ENCODE measurements at regions not wholly inside any gene's neighbourhood (a gene's known extent, or its start where the extent isn't known, plus 50 kb on each side); places are given as distances from the start of the nearest gene placed in this dataset.
A peak's percentile ranks its signal among the peaks of the same experiment; 100 is the strongest.

DNA sequence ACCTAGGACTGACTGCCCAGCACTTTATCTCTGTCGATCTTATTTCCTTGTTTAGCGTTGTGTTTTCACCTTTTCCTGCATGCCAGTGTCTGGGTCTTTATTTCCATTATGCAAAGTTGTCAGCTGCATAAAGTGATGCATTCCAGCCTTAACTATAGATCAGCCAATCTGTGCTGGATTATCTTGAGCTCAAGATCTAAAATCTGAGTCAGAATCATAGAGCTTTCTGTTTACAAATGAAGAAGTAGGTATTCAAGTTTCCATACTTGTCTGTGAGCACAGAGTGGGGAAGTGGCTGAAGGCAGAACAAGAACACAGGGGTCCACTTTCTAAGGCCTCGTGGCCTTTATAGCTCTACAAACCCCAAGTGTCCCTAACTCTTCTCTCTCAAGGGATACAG, 82.4 kb upstream of the PLCL2 start:
- intact Hi-C loops (cut with DNase I) = no loop called here

DNA sequence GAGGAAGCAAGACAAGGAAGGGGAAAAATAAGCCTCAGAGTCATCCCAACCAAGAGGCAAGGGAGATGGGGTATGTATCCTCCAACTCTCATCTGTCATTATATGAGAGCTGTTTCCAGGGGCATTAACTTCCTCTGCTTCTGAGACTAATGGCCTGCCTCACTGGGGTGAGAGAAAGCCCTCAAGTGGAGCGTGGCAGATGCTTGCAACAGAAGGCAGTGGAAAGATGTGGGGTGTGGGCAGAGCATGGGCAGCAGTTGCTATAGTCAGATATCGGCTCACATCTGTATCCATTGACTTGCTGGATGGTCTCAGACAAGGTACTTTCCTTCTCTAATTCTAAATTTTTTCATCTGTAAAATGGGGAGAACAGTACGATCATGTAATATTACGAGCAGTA, 81.7 kb upstream of the PLCL2 start:
- intact Hi-C loops (cut with DNase I) = no loop called here
- no peak for DNase-seq

More for the DNA sequence above, 82.4 kb upstream of the PLCL2 start:
- no peak for DNase-seq

- DNase-seq = no peak
- intact Hi-C loops (cut with DNase I) = no loop called here
Measured at GRCh38 chr3:16807391-16807790, 77.4 kb upstream of the PLCL2 start.

DNA sequence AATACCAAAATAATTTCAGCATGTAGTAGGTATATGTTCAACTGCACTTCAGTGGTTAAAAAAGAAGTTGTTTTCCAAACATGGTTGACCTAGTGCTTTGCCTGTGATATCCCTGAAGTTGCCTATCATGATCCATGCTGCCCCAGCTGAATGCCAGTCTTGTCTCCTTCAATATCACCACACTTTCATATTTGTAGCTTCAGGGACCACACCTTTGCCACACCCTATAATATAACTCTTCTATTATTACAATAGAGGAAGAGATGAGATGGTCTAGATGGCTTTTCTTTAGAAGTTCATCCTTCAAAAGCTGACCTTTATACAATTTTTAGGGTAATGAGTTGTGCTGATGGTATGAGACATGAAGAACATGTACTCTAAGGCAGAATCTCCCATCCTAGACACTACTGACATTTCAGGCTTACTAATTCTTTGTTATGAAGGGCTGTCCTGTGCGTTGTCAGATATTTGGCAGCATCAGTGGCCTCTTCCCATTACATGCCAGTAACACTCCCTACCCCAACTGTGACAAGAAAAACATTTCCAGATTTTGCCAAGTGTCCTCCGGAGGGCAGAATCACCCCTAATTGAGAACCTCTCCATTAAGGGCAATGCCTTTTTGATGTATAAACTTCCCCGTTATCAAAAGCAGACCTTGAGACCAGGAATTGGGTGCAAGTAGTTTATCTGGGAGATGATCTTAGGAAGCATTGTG, 76.2 kb upstream of the PLCL2 start:
- intact Hi-C loops (cut with DNase I) = no loop called here
- DNase-seq = no peak

DNA sequence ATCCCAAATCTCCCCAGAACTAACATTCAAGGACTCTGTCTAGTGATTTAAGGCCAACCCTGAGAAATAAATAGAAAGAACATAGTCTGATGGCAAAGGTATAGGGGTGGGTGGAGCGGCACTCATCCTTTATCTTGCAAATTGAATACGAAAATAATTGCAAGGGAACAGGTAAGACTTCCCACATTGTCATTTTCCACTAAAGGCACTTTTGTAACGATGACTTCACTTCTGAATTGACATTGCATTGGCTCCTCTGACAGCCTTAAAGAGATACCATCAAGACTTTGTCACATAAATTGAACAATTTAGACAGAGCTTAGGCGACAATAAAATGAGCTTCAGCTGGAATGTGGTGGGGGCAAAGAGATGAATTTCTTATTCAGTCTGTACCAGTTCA, 75.3 kb upstream of the PLCL2 start:
- DNase-seq = no peak
- intact Hi-C loops (cut with DNase I) = no loop called here

DNA sequence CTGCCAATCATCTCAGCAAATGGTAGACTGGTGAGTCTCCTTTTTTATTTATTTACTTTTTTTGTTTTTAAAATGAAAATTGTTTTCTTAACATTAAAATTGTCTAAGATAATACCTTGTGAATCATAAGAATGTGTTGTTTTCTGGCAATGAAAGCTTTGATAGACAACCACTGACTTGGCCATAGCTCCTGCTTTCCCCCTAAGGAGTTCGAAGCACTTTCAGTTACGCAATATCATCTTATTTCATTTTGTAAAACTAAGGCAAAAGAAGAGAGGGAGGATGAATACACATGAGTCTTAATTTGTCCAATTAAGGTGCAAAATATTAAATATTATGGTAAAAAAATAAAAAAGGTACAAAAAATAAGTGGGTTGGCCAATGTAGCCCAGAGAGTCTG, 74.8 kb upstream of the PLCL2 start:
- intact Hi-C loops (cut with DNase I) = no loop called here
- no peak for DNase-seq

- no peak for DNase-seq
- intact Hi-C loops (cut with DNase I) = no loop called here
Measured at GRCh38 chr3:16810593-16811367, 74.0 kb upstream of the PLCL2 start.

GRCh38 chr3:16811950-16812349, 72.8 kb upstream of the PLCL2 start:
- DNase-seq = no peak
- intact Hi-C loops (cut with DNase I) = no loop called here

GRCh38 chr3:16813336-16813735, 71.4 kb upstream of the PLCL2 start:
- intact Hi-C loops (cut with DNase I) = no loop called here

GRCh38 chr3:16816048-16816780, 68.5 kb upstream of the PLCL2 start:
- DNase-seq = no peak
- intact Hi-C loops (cut with DNase I) = no loop called here

More at GRCh38 chr3:16813336-16813735, 71.4 kb upstream of the PLCL2 start:
- DNase-seq = no peak

- intact Hi-C loops (cut with DNase I) = no loop called here
- DNase-seq = no peak
Measured at GRCh38 chr3:16817197-16817596, 67.6 kb upstream of the PLCL2 start.

DNA sequence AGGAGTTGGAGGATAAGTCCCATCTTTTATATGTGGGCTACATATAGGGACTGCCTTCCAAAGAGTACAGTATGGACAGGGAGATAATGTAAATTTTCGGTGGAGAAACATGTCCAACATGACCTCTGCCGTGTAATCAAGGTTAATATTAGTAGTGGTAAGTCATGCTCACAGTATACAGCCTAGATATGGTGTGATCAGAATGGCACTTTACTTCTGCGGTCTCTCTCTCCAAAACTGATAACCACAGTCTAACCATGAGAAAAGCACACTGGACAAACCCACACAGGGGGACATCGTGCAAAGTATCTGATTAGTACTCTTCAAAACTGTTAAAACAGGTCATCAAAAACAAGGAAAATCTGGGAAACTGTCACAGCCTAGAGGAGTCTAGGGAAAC, 66.6 kb upstream of the PLCL2 start:
- DNase-seq = no peak
- intact Hi-C loops (cut with DNase I) = no loop called here

DNA sequence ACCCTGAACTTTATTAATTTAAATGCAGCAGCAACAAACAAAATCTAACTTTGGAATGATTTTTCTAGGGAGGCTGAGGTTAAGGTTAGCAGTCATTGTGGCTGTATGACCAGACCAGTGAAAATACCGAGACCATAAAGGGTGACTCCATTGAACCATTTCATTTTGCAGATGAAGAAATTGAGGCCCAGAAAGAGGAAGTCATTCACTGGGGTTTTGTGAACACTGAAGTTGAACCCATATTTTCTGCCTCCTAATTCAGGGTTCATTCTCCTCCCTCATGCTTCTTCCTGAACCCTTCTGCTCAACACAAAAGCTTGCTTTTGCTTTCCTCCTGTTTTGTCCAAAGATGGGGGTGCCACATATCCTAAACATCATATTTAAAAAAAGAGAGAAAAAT, 65.8 kb upstream of the PLCL2 start:
- no peak for DNase-seq
- intact Hi-C loops (cut with DNase I) = no loop called here

DNA sequence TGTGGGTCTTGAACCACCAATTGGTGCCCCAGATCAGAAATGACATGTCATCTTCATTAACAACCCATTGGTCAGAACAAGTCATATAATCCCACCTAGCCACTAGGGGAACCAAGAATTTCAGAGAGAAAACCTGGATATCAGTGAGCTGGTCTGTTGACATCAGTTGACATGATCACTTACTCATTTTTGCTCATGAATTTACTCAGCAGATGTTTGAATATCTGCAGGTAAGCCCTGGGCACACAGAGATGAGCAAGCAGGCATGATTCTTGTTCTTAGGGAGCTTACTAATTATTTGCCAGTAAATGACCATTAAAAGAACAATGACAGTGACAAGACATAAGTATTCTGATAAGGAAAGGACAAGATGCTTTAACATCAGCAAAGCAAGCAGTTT, 64.3 kb upstream of the PLCL2 start:
- intact Hi-C loops (cut with DNase I) = no loop called here

GRCh38 chr3:16821053-16821452, 63.7 kb upstream of the PLCL2 start:
- DNase-seq = peak in 1 of 10 donors; percentile 57
- intact Hi-C loops (cut with DNase I) = no loop called here

More for the DNA sequence above, 64.3 kb upstream of the PLCL2 start:
- no peak for DNase-seq

- no peak for DNase-seq
- intact Hi-C loops (cut with DNase I) = no loop called here
Measured at GRCh38 chr3:16824081-16824696, 60.6 kb upstream of the PLCL2 start.

- intact Hi-C loops (cut with DNase I) = no loop called here
- no peak for DNase-seq
Measured at GRCh38 chr3:16825617-16826204, 59.0 kb upstream of the PLCL2 start.

GRCh38 chr3:16828815-16829214, 55.9 kb upstream of the PLCL2 start:
- intact Hi-C loops (cut with DNase I) = no loop called here
- DNase-seq = no peak

DNA sequence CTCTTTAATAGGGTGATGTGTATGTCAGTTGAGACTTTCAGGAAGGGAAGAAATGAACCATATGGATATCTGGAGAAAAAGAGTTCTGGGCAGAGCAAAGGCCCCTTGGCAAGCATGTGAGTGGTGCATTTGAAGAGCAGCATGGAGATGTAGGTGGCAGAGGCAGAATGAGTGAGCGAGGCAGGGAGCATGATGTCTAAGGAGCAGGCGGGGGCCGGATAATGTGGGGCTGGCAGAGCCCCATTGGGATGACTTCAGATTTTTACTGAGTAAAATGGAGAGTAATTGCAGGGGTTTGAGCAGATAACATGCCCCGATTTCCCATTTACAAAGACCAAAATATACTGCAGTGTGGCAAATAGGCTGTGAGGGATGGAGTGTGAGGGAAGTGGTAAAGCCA, 52.9 kb upstream of the PLCL2 start:
- intact Hi-C loops (cut with DNase I) = no loop called here
- DNase-seq = peak in 4 of 10 donors; percentile 29 to 86 (median 78)

DNA sequence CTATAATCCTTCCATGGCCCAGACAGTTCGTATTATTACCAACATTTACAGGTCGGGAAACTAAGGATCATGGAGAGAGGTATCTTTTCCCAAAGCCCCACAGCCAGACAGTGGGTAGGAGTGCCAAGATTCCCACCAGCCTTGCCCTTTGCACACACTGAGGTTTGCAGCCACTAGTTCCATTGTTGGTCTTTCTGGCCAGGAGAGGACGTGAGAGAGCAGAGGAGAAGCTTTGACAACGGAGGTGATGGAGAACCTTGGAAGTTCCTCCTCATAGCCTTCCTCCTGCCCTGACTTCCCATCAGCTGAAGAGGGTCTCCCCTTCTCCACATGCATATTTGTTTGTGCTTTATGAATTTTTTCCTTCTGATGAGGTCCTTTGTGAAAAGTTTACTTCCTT, 50.5 kb upstream of the PLCL2 start:
- DNase-seq = no peak
- intact Hi-C loops (cut with DNase I) = no loop called here

DNA sequence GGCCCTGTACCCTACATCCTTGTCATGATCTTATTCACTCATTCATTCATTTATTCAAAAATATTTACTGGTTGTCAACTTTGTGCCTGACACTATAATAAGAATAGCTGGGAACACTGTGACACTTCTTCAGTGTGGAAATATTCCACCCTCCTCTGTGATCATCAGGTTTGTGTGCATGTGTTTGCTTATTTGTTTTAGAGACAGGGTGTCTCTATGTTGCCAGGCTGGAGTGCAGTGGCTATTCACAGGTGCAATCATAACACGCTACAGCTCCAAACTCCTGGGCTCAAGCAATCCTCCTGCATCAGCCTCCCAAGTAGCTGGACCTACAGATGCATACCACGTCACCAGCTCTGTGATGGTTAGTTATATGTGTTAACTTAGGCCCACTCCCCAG, 50.0 kb upstream of the PLCL2 start:
- intact Hi-C loops (cut with DNase I) = no loop called here
- DNase-seq = no peak
